PC-3 (cell line): ENCODE measurements at regions not wholly inside any gene's neighbourhood (a gene's known extent, or its start where the extent isn't known, plus 50 kb on each side); places are given as distances from the start of the nearest gene placed in this dataset.

Experiments used
- ATAC-seq: fragments of 200-7000 bp; cut with Tn5 transposase; 2 replicates; pipeline ENCODE4 v1.9.1; 2020; ENCODE audit warnings: mild to moderate bottlenecking, moderate library complexity
- BruUV-seq: library from RNA; stranded (reverse); fragments of 400-500 nt; replicated peaks from 2 replicates; lab custom pipeline; 2021; lab: Mats Ljungman, UMichigan
- CTCF ChIA-PET: fragments of 300-600 bp; sonication (Branson Sonifier 250); formaldehyde crosslinking; loops from one replicate; lab custom pipeline; 2022; ENCODE audit warnings: antibody characterized with exemption; lab: Charles Lee
- POLR2A ChIA-PET: fragments of 300-600 bp; sonication (Branson Sonifier 250); formaldehyde crosslinking; loops from one replicate; lab custom pipeline; 2022; ENCODE audit warnings: antibody characterized with exemption; ENCODE audit not compliant: unreplicated experiment; lab: Charles Lee
- DNase-seq: peaks from one replicate; pipeline ENCODE4 v3.0.0-alpha.2; 2015
- H2AFZ ChIP-seq: fragments of 300-600 bp; sonication (generic); 2 replicates; pipeline ENCODE4 v1.6.0; 2016; ENCODE audit warnings: antibody characterized with exemption, low read length
- H3F3A ChIP-seq: fragments of 300-600 bp; sonication (generic); one replicate; pipeline ENCODE4 v1.6.0; 2017; ENCODE audit warnings: antibody characterized with exemption, low read length, control low read depth, mild to moderate bottlenecking; ENCODE audit not compliant: unreplicated experiment
- H3K27ac ChIP-seq: fragments of 300-600 bp; sonication (generic); 2 replicates; pipeline ENCODE4 v1.5.1; 2016; ENCODE audit warnings: mild to moderate bottlenecking, low read length
- H3K27me3 ChIP-seq: fragments of 300-600 bp; sonication (generic); 2 replicates; pipeline ENCODE4 v1.6.1; 2016; ENCODE audit warnings: low read length, mixed read lengths
- H3K36me3 ChIP-seq: fragments of 300-600 bp; sonication (generic); 2 replicates; pipeline ENCODE4 v1.6.1; 2016; ENCODE audit warnings: low read depth, mixed run types, low read length, mixed read lengths
- H3K4me1 ChIP-seq: fragments of 300-600 bp; sonication (generic); 2 replicates; pipeline ENCODE4 v1.5.1; 2016; ENCODE audit warnings: low read length; ENCODE audit not compliant: insufficient read depth
- H3K4me2 ChIP-seq: fragments of 300-600 bp; sonication (generic); 2 replicates; pipeline ENCODE4 v1.6.0; 2016; ENCODE audit warnings: low read length
- H3K4me3 ChIP-seq: fragments of 300-600 bp; sonication (generic); 2 replicates; pipeline ENCODE4 v1.5.1; 2016; ENCODE audit warnings: mild to moderate bottlenecking, low read length, mixed read lengths
- H3K79me2 ChIP-seq: fragments of 300-600 bp; sonication (generic); 2 replicates; pipeline ENCODE4 v1.6.1; 2017; ENCODE audit warnings: low read length, mixed read lengths
- H3K9ac ChIP-seq: fragments of 300-600 bp; sonication (generic); 2 replicates; pipeline ENCODE4 v1.6.0; 2016; ENCODE audit warnings: mild to moderate bottlenecking, low read length
- H3K9me2 ChIP-seq: fragments of 300-600 bp; sonication (generic); replicated peaks from 2 replicates; pipeline ENCODE4 v1.6.1; 2016; ENCODE audit warnings: mixed run types, low read length, mixed read lengths
- H3K9me3 ChIP-seq: fragments of 300-600 bp; sonication (generic); 2 replicates; pipeline ENCODE4 v1.6.1; 2016; ENCODE audit warnings: low read length, mixed read lengths
- H4K20me1 ChIP-seq: fragments of 300-600 bp; sonication (generic); 2 replicates; pipeline ENCODE4 v1.6.1; 2016; ENCODE audit warnings: low read length, mixed read lengths
- EZH2 ChIP-seq: fragments of 300-600 bp; sonication (generic); IDR thresholded peaks from one replicate; pipeline ENCODE4 v1.6.1; 2017; ENCODE audit warnings: antibody characterized with exemption, mild to moderate bottlenecking, low read length; ENCODE audit not compliant: unreplicated experiment
- EZH2phosphoT487 ChIP-seq: fragments of 300-600 bp; sonication (generic); IDR thresholded peaks from 2 replicates; pipeline ENCODE4 v1.6.1; 2018; ENCODE audit warnings: mild to moderate bottlenecking, antibody characterized with exemption, low read length, borderline replicate concordance
- intact Hi-C: fragments of 100-400 bp; cut with micrococcal nuclease; formaldehyde crosslinking; loops from 2 replicates; pipeline ENCODE4 v1.9.0; 2023
- TF ChIP-seq, protein P1 (sequence below): fragments of 300-600 bp; sonication (generic); conservative IDR thresholded peaks from 2 replicates; pipeline ENCODE4 v1.5.1; 2017; ENCODE audit warnings: antibody characterized with exemption, low read depth, mild to moderate bottlenecking, low read length

DNA sequence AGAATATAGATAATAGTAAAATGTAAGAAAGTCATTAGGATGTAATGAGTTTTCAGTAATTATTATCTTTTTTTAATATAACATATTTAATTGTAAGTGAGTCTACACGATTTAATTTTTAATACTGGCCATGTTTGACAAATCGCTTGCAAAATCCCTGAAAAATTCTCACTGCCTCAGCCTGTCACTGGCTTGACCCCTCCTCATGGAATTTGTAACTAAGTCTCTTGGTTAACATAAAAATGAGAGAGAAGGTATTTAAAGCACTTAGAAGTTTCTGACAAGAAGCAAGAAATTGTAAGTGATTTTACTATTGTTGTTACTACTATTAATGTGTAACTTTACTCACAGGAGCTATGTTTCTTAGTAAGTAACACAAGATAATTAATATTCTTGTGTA, 237.9 kb upstream of the GK2 start:
- no peaks in the 10 kb centered on the region for H3K9me3 ChIP-seq
- H3F3A ChIP-seq = no peaks in the 10 kb centered on the region
- ChIA-PET POLR2A (no interaction called here), CTCF (no interaction called here)
- H3K36me3 ChIP-seq = no peaks in the 10 kb centered on the region
- no peaks in the 10 kb centered on the region for H4K20me1 ChIP-seq
- intact Hi-C loops = no loop called here
- H3K9me2 ChIP-seq = no peaks in the 10 kb centered on the region
- ATAC-seq = no peak
- no peaks in the 10 kb centered on the region for H3K27me3 ChIP-seq
- no peak overlapping the region for H3K4me2 ChIP-seq
- no peak overlapping the region for H3K4me3 ChIP-seq
- H3K9ac ChIP-seq = no peak overlapping the region
- H3K4me1 ChIP-seq = peaks cover 6% of the 10 kb centered on the region
- TF ChIP-seq EZH2phosphoT487 = no peak
- TF ChIP-seq, protein P1, sequence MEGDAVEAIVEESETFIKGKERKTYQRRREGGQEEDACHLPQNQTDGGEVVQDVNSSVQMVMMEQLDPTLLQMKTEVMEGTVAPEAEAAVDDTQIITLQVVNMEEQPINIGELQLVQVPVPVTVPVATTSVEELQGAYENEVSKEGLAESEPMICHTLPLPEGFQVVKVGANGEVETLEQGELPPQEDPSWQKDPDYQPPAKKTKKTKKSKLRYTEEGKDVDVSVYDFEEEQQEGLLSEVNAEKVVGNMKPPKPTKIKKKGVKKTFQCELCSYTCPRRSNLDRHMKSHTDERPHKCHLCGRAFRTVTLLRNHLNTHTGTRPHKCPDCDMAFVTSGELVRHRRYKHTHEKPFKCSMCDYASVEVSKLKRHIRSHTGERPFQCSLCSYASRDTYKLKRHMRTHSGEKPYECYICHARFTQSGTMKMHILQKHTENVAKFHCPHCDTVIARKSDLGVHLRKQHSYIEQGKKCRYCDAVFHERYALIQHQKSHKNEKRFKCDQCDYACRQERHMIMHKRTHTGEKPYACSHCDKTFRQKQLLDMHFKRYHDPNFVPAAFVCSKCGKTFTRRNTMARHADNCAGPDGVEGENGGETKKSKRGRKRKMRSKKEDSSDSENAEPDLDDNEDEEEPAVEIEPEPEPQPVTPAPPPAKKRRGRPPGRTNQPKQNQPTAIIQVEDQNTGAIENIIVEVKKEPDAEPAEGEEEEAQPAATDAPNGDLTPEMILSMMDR = no peak
- TF ChIP-seq EZH2 = no peak
- no TSS peak for BruUV-seq
- H3K27ac ChIP-seq = no peak overlapping the region
- no peaks in the 10 kb centered on the region for H3K79me2 ChIP-seq
- no peak for DNase-seq
- no peak overlapping the region for H2AFZ ChIP-seq

DNA sequence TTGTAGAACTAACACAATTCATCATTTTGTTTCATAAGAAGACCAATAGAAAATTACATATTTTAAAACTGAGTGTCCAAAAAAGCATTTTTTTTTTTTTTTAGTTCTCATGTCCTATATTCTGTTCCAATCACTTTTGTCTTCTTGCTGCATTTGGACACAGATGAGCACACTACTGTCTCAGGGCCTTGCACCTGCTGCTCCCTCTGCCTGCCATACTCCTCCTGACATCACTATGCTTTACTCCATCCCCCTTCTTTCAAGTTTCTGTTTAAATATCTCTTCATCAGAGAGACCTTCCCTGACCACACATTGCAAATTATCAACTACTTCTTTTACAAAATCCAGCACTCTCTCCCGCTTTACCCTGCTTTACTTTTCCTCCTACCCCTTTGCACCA, 230.7 kb upstream of the GK2 start:
- Histone ChIP-seq H3K9ac (no peak overlapping the region), H2AFZ (no peak overlapping the region), H3K4me3 (no peak overlapping the region), H3F3A (no peaks in the 10 kb centered on the region), H3K9me2 (no peaks in the 10 kb centered on the region), H4K20me1 (no peaks in the 10 kb centered on the region), H3K4me1 (no peaks in the 10 kb centered on the region), H3K27me3 (no peaks in the 10 kb centered on the region), H3K9me3 (no peaks in the 10 kb centered on the region), H3K4me2 (no peak overlapping the region), H3K27ac (no peak overlapping the region), H3K79me2 (no peaks in the 10 kb centered on the region), H3K36me3 (no peaks in the 10 kb centered on the region)
- ChIA-PET CTCF (no interaction called here), POLR2A (no interaction called here)
- ATAC-seq (no peak), DNase-seq (no peak)
- intact Hi-C loops = no loop called here
- no TSS peak for BruUV-seq
- TF ChIP-seq, protein P1 = no peak
- TF ChIP-seq EZH2 = no peak
- TF ChIP-seq EZH2phosphoT487 = no peak

DNA sequence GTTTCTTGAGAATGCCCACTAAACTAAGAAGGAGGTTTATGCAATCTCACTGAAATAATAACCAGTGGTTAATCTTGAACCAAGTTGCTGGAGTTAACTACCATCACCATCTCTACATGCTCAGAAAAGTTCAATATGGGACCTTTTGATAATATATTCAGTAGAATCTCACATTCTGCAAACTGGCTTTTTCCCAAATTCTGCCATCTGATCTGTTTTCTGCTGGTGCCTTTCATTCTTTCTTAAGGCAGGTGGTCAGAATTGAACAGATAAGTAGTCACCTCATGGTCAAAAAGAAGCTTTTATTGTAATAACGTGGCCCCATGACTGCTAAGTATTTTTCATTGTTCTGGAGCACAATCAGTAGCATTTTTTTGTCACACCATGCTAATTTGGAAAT, 229.0 kb upstream of the GK2 start:
- Histone ChIP-seq H4K20me1 (no peaks in the 10 kb centered on the region), H3K4me3 (no peak overlapping the region), H3K79me2 (no peaks in the 10 kb centered on the region), H2AFZ (no peak overlapping the region), H3K9me2 (no peaks in the 10 kb centered on the region), H3K4me2 (no peak overlapping the region), H3F3A (no peaks in the 10 kb centered on the region), H3K27me3 (no peaks in the 10 kb centered on the region), H3K9ac (no peak overlapping the region), H3K4me1 (no peaks in the 10 kb centered on the region), H3K9me3 (no peaks in the 10 kb centered on the region), H3K36me3 (no peaks in the 10 kb centered on the region), H3K27ac (no peak overlapping the region)
- DNase-seq = no peak
- intact Hi-C loops = no loop called here
- ATAC-seq = no peak
- BruUV-seq = no TSS peak
- TF ChIP-seq, protein P1 = no peak
- TF ChIP-seq EZH2 (no peak), EZH2phosphoT487 (no peak)
- ChIA-PET POLR2A (no interaction called here), CTCF (no interaction called here)
